Thyroid gland (tissue), 4 donors: ENCODE measurements at regions not wholly inside any gene's neighbourhood (a gene's known extent, or its start where the extent isn't known, plus 50 kb on each side); places are given as distances from the start of the nearest gene placed in this dataset.
"Not testable (repeated sequence)": the region's sequence is repeated elsewhere in the genome, so short reads cannot be mapped to it uniquely, and the experiment has no call there.

Source experiments
- DNase-seq, 2 donors: peaks; one replicate each; pipeline ENCODE4 v3.0.0-alpha.2; 2019
- H3K27ac ChIP-seq, 3 donors: fragments of 200-600 bp; sonication (generic); 1 replicate in 2 of 3; 2 replicates in 1 of 3; pipeline ENCODE4 v1.5.1; 2016 to 2019; ENCODE audit warnings: mild to moderate bottlenecking in 1 of 3, moderate library complexity in 1 of 3
- H3K27me3 ChIP-seq: fragments of 200-600 bp; sonication (generic); one replicate; pipeline ENCODE4 v1.5.1; 2019
- H3K36me3 ChIP-seq, 2 donors: fragments of 200-600 bp; sonication (generic); one replicate each; pipeline ENCODE4 v1.5.1; 2016 to 2019
- H3K4me1 ChIP-seq, 2 donors: fragments of 200-600 bp; sonication (generic); one replicate each; pipeline ENCODE4 v1.5.1; 2017 to 2019
- H3K4me3 ChIP-seq, 3 donors: fragments of 200-600 bp; sonication (generic); replicated peaks in 1 of 3; 1 replicate in 2 of 3; 2 replicates in 1 of 3; pipeline ENCODE4 v1.5.1; 2016; ENCODE audit warnings: mild to moderate bottlenecking in 1 of 3
- H3K9me3 ChIP-seq: fragments of 200-600 bp; sonication (generic); one replicate; pipeline ENCODE4 v1.5.1; 2017
- CTCF ChIP-seq, 6 experiments: fragments of 200-600 bp in 3 of 6; fragments of 450-650 bp in 3 of 6; sonication (generic) in 3 of 6; IDR thresholded peaks; one replicate each; pipeline ENCODE4 v1.5.1; 2016 to 2019; ENCODE audit warnings: antibody characterized with exemption in 6 of 6, mild to moderate bottlenecking in 2 of 6, inconsistent platforms in 1 of 6, moderate library complexity in 1 of 6
- POLR2A ChIP-seq, 2 donors: fragments of 450-650 bp; IDR thresholded peaks; one replicate each; pipeline ENCODE4 v1.6.1; 2017; ENCODE audit warnings: antibody characterized with exemption in 2 of 2, mild to moderate bottlenecking in 2 of 2, moderate library complexity in 1 of 2
- WGBS, 2 donors: methylation state at CpG; one replicate each; pipeline ENCODE4 v1.1.5; 2017; 5-methylcytosine and 5-hydroxymethylcytosine counted together
- intact Hi-C: fragments of 100-400 bp; cut with DNase I; formaldehyde crosslinking; loops from one replicate; pipeline ENCODE4 v1.15.1; 2023

- H3K36me3 ChIP-seq = no peaks in the 10 kb centered on the region
- DNase-seq = no peak
- H3K9me3 ChIP-seq = no peaks in the 10 kb centered on the region
- intact Hi-C loops = no loop called here
- 90 to 93% methylated on average over 4 of the region's 4 CpGs for WGBS, 2 donors
- H3K4me3 ChIP-seq = no peak overlapping the region
- TF ChIP-seq POLR2A (IDR thresholded peaks at IDR 0.05) (no peak), CTCF (IDR thresholded peaks at IDR 0.05) (no peak)
- no peak overlapping the region for H3K27ac ChIP-seq
- H3K27me3 ChIP-seq = no peaks in the 10 kb centered on the region
- H3K4me1 ChIP-seq = no peaks in the 10 kb centered on the region
Measured at GRCh38 chr13:30520571-30520970, 54.8 kb upstream of the HMGB1 start.

GRCh38 chr13:30523211-30523610 is 57.5 kb upstream of the HMGB1 start:
- TF ChIP-seq CTCF (IDR thresholded peaks at IDR 0.05) (no peak), POLR2A (IDR thresholded peaks at IDR 0.05) (no peak)
- WGBS, 2 donors = 63 to 72% methylated on average over 2 of the region's 2 CpGs
- Histone ChIP-seq H3K4me1 (no peaks in the 10 kb centered on the region), H3K4me3 (no peak overlapping the region), H3K36me3 (no peaks in the 10 kb centered on the region), H3K27ac (no peak overlapping the region), H3K9me3 (no peaks in the 10 kb centered on the region), H3K27me3 (no peaks in the 10 kb centered on the region)
- intact Hi-C loops = no loop called here
- no peak for DNase-seq

GRCh38 chr13:30523817-30524216 is 58.1 kb upstream of the HMGB1 start:
- 82 to 100% methylated on average over 1 of the region's 1 CpG for WGBS, 2 donors
- H3K36me3 ChIP-seq, DNase-seq, intact Hi-C loops, H3K4me3 ChIP-seq, H3K4me1 ChIP-seq, H3K9me3 ChIP-seq, H3K27ac ChIP-seq, H3K27me3 ChIP-seq: not testable (repeated sequence)

- H3K4me1 ChIP-seq, DNase-seq, H3K27me3 ChIP-seq, H3K36me3 ChIP-seq, intact Hi-C loops, H3K9me3 ChIP-seq, H3K27ac ChIP-seq, H3K4me3 ChIP-seq: not testable (repeated sequence)
- WGBS, 2 donors = 3 to 39% methylated on average over 1 of the region's 1 CpG
Measured at GRCh38 chr13:30525212-30525611, 59.5 kb upstream of the HMGB1 start.

GRCh38 chr13:30526612-30527495 is 61.1 kb upstream of the HMGB1 start:
- no peaks in the 10 kb centered on the region for H3K9me3 ChIP-seq
- no peak overlapping the region for H3K4me3 ChIP-seq
- H3K27ac ChIP-seq = no peak overlapping the region
- H3K36me3 ChIP-seq = no peaks in the 10 kb centered on the region
- no peaks in the 10 kb centered on the region for H3K4me1 ChIP-seq
- intact Hi-C loops = no loop called here
- TF ChIP-seq CTCF (IDR thresholded peaks at IDR 0.05) (no peak), POLR2A (IDR thresholded peaks at IDR 0.05) (no peak)
- WGBS, 2 donors = 66% methylated on average over 21 of the region's 21 CpGs
- no peaks in the 10 kb centered on the region for H3K27me3 ChIP-seq
- peak in 1 of 2 donors; percentile 3 for DNase-seq

GRCh38 chr13:30529085-30529834 is 63.5 kb upstream of the HMGB1 start:
- Histone ChIP-seq H3K4me3 (no peak overlapping the region), H3K36me3 (no peaks in the 10 kb centered on the region), H3K27ac (no peak overlapping the region), H3K4me1 (no peaks in the 10 kb centered on the region), H3K9me3 (no peaks in the 10 kb centered on the region), H3K27me3 (no peaks in the 10 kb centered on the region)
- 89 to 93% methylated on average over 8 of the region's 8 CpGs for WGBS, 2 donors
- TF ChIP-seq POLR2A (IDR thresholded peaks at IDR 0.05) = no peak
- no peak for TF ChIP-seq CTCF (IDR thresholded peaks at IDR 0.05)
- intact Hi-C loops = no loop called here
- DNase-seq = no peak
